Posterior vena cava (tissue), 2 donors: ENCODE measurements at regions not wholly inside any gene's neighbourhood (a gene's known extent, or its start where the extent isn't known, plus 50 kb on each side); places are given as distances from the start of the nearest gene placed in this dataset.
"Not testable (repeated sequence)": the region's sequence is repeated elsewhere in the genome, so short reads cannot be mapped to it uniquely, and the experiment has no call there.

Source experiments
- DNase-seq: peaks from one replicate; pipeline ENCODE4 v3.0.0-alpha.2; 2020; ENCODE audit warnings: low spot score
- intact Hi-C, 2 donors: fragments of 100-400 bp; cut with DNase I; formaldehyde crosslinking; loops; one replicate each; pipeline versions ENCODE4 v1.14.1 to v1.14.2; 2022 to 2023
- donor health status: DM: yes; HTN: yes; CAD: no.
- donor health status: DM: yes; HTN: yes; CAD: no.

- intact Hi-C loops, result no loop called here
- no peak for DNase-seq
These were observed 163.7 kb upstream of the TMEM229A start for GRCh38 chr7:124196519-124196918.

GRCh38 chr7:124192885-124193284, 160.0 kb upstream of the TMEM229A start:
- intact Hi-C loops, result no loop called here

DNA sequence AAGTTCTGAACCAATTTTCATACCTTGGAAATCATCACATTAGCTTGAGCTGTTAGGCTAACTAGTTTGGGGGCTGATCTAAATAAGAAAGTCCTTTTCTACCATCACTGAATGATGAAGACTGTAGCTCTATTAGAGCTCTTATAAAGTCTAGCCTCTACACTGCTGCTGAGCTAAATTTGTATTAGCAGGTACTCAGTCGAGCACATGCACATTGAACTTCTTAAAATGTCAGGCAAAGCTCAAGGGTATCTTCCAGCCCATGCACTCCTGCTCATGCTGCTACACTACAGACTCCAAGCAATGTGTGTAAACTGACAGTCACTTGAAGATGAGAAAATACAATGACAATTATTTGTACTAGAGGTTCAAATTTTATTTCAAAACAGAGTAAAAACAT, 158.8 kb upstream of the TMEM229A start:
- no peak for DNase-seq
- intact Hi-C loops, result no loop called here

More at GRCh38 chr7:124192885-124193284, 160.0 kb upstream of the TMEM229A start:
- DNase-seq, result no peak

- intact Hi-C loops, result no loop called here
- DNase-seq, result no peak
These were observed 158.2 kb upstream of the TMEM229A start for GRCh38 chr7:124191030-124191429.

- DNase-seq, result no peak
- intact Hi-C loops, result no loop called here
These were observed 155.7 kb upstream of the TMEM229A start for GRCh38 chr7:124188576-124188975.

DNA sequence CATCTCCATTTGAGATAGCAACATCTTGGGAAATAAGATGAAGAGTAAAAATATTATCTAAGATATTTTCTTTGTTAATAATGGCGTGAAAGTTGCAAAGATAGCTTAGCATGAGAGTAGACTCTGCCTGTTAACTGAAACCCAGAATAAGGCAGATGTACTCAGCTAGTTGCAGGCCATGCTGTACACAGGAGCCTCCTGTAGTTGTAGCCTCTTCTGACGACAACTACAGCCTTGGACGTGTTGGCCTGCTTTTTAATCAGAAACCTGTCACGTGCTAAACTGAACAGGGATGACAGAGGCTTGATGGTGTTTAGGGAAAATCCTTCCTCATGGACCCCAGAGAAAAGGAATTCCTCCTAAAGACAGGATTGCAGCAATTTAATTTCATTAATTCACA, 155.1 kb upstream of the TMEM229A start:
- intact Hi-C loops, result no loop called here
- DNase-seq, result no peak

DNA sequence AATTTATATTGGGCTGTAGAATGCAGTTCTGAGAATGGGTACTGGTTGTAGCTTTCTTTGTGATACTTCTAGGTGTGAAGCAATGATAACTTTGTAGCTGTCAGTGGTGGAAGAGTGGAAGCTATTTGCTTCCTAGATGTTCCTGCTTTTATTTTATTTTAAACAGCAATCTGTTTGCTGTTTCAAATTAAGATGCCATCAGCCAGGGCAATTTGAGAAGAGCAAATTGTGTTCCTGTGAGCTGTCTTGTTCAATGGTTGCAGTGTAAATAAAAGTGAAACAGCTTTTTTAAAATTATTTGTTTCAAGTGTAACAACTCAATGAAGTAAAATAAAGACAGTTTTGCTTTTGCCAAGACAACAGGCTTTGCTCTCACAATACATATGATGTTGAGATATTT, 150.8 kb upstream of the TMEM229A start:
- DNase-seq, result no peak
- intact Hi-C loops, result no loop called here

- no peak for DNase-seq
- intact Hi-C loops, result no loop called here
These were observed 146.8 kb upstream of the TMEM229A start for GRCh38 chr7:124179641-124180040.

DNA sequence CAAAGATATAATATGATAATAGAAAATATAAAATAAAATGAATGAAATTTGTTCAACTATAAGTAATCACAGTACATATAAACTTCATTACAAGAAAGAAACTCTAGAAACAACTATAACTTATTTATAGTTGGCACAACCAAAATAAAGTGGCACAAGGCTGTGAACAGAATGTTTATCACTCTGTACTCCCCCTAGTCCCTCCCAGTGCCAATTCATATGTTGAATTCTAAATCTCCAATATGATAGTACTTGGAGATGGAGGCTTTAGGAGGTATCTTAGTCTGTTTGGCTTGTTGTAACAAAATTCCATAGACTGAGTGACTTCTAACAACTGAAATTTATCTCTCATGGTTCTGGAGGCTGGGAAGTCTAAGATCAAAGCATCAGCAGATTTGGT, 145.0 kb upstream of the TMEM229A start:
- DNase-seq, result no peak
- intact Hi-C loops, result no loop called here

DNA sequence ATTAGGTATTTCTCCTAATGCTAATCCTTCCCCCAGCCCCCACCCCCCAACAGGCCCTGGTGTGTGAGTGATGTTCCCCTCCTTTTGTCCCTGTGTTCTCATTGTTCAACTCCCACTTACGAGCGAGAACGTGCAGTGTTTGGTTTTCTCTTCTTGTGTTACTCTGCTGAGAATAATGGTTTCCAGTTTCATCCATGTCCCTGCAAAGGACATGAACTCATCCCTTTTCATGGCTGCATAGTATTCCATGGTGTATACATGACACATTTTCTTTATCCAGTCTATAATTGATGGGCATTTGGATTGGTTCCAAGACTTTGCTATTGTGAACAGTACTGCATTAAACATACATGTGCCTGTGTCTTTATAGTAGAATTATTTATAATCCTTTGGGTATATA, 138.9 kb upstream of the TMEM229A start:
- intact Hi-C loops, DNase-seq: not testable (repeated sequence)

- intact Hi-C loops, result no loop called here
- no peak for DNase-seq
These were observed 138.2 kb upstream of the TMEM229A start for GRCh38 chr7:124171068-124171467.

GRCh38 chr7:124168616-124169015, 135.7 kb upstream of the TMEM229A start:
- DNase-seq, result no peak
- intact Hi-C loops, result no loop called here

- no peak for DNase-seq
- intact Hi-C loops, result no loop called here
These were observed 129.8 kb upstream of the TMEM229A start for GRCh38 chr7:124162667-124163066.

DNA sequence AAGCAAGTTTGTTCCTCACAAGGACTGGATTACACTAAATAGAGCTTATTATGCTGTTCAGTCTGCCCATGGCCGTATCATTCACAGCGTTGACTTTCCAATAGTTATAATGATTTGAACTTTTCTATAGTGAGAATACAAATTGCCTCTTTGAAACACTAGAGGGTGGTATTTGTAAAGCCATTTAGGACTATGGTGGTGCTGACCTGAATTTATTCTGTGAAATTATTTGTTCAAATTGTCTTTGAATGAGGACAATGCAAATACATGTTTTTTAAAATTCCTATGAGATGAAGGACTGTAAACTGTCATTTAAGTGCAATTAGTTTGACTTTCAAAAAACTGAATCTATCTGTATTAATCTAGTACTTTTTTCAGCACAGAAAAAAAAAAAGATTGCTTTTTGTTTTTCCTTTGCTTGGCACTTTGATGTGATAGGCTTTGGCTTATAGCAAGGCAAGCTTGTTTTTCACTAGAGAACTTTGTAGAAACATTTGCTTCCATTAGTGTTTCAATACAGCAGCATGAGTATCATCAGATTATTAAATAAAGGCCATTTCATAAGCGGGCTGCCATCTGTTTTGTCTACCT, 122.7 kb upstream of the TMEM229A start:
- no peak for DNase-seq
- intact Hi-C loops, result no loop called here

- intact Hi-C loops, result no loop called here
- no peak for DNase-seq
These were observed 120.2 kb upstream of the TMEM229A start for GRCh38 chr7:124152859-124153692.

DNA sequence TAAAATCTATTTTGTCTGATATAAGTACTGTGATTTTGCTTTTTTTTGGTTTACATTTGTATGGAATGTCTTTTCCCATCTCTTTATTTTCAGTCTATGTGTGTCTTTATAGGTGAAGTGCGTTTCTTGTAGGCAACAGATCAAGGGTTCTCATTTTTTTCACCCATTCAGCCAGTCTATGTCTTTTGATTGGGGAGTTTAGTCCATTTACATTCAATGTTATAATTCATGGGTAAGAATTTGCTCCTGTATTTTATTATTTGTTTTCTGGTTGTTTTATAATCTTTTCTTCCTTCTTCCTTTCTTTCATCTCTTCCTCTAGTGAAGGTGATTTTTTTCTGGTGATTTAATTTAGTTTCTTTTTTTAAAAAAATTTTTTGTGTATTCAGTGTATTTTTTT, 104.8 kb upstream of the TMEM229A start:
- intact Hi-C loops, result no loop called here

DNA sequence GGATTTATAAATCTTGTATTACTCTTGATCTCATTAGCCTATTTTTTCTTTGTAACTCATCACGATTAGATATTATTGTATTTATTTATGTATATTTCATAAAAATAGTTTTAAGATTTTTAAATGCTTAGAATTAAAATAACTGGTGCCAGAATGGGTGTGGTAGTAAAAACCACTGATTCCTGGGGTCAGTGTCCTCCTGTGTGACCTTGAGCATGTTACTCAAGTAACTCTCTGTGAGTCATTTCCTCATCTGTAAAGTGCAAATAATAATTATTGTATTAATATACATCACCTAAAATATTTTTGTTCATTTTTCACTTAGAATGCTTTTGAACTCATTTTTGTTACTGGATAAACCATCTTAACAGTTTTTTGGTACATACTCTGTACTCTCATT, 91.3 kb upstream of the TMEM229A start:
- intact Hi-C loops, result no loop called here
- no peak for DNase-seq

More for the DNA sequence above, 104.8 kb upstream of the TMEM229A start:
- DNase-seq, result no peak

DNA sequence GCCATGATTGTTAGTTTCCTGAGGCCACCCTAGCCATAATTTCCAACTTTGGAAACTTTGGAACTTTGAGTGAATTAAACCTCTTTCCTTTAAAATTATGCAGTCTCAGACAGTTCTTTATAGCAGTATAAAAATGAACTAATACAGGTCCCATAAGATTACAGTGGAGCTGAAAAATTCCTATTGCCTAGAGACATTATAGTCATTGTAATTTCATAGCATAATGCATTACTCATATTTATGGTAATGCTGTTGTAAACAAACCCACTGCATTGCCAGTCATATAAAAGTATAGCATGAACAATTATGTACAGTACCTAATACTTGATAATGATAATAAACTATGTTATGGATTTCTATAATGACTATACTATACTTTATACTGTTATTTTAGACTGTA, 88.0 kb upstream of the TMEM229A start:
- intact Hi-C loops, result no loop called here

GRCh38 chr7:124113045-124113444, 80.2 kb upstream of the TMEM229A start:
- DNase-seq, result no peak
- intact Hi-C loops, result no loop called here

More for the DNA sequence above, 88.0 kb upstream of the TMEM229A start:
- DNase-seq, result no peak

DNA sequence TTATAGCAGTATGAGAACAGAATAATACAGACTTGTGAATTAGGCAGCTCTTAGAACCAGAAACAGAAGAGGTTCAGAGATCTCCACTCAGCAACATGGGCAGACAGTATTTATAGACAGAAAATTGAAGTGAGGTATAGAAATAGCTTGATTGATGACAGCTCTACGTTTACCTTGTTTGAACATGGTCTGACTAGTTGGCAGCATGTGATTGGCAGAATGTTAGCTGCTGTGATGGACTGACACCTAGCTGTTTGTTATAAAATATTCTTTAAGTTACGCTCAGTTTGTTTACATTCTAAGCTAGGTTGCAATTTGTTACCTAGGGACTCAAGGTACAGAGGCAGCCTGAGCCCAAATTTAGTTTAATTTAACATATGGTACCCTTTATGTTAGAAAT, 73.7 kb upstream of the TMEM229A start:
- no peak for DNase-seq
- intact Hi-C loops, result no loop called here

GRCh38 chr7:124101173-124101768, 68.4 kb upstream of the TMEM229A start:
- no peak for DNase-seq
- intact Hi-C loops, result no loop called here
